ENCODE measurements at regions not wholly inside any gene's neighbourhood (a gene's known extent, or its start where the extent isn't known, plus 50 kb on each side); places are given as distances from the start of the nearest gene placed in this dataset.

GRCh38 chr9:21685502-21685901, 116.9 kb upstream of the MTAP start:
- no peak overlapping the region for H3K27ac ChIP-seq
- TF ChIP-seq, protein P1, sequence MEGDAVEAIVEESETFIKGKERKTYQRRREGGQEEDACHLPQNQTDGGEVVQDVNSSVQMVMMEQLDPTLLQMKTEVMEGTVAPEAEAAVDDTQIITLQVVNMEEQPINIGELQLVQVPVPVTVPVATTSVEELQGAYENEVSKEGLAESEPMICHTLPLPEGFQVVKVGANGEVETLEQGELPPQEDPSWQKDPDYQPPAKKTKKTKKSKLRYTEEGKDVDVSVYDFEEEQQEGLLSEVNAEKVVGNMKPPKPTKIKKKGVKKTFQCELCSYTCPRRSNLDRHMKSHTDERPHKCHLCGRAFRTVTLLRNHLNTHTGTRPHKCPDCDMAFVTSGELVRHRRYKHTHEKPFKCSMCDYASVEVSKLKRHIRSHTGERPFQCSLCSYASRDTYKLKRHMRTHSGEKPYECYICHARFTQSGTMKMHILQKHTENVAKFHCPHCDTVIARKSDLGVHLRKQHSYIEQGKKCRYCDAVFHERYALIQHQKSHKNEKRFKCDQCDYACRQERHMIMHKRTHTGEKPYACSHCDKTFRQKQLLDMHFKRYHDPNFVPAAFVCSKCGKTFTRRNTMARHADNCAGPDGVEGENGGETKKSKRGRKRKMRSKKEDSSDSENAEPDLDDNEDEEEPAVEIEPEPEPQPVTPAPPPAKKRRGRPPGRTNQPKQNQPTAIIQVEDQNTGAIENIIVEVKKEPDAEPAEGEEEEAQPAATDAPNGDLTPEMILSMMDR (conservative IDR thresholded peaks at IDR 0.05): no peak
- no peak for TF ChIP-seq ZFX (IDR thresholded peaks at IDR 0.05)

DNA sequence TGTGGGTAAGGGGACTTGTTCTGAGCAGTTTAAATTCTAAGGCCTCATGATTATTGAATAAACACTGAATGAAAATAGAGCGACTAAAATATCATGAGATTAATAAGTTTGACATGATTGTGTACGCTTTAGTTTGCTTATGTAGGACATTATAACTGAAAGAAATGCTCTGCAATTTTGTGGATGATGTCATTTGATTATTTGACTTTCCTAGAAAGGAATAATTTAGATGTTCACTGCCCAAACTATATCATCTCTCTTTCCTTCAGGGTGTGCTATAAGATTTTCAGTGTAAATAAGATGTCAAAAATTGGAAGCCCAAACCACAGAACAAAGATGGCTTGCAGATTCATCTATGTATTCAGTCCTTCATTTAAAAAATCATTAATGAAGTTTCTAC, 115.7 kb upstream of the MTAP start:
- TF ChIP-seq ZFX (IDR thresholded peaks at IDR 0.05): no peak
- TF ChIP-seq, protein P1 (conservative IDR thresholded peaks at IDR 0.05): no peak
- no peak overlapping the region for H3K27ac ChIP-seq

DNA sequence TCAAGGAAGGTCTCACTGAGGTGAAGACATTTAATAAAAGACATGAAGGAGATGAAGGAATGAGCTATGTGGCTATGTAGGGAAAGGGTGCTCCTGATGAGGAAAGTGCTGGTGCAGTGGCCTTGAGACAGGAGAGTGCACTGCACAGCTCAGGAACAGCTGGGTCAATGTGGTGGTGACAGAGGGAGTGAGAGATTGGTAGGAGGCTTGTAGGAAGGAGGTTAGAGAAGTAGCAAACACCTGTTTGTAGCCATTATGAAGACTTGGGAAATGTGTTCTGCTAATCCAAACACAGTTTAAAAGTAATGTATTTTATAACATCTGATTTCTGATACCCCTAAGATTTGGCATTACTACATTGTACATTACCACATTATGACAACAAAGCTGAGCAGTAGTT, 115.1 kb upstream of the MTAP start:
- no peak overlapping the region for H3K27ac ChIP-seq
- TF ChIP-seq, protein P1 (conservative IDR thresholded peaks at IDR 0.05): no peak
- TF ChIP-seq ZFX (IDR thresholded peaks at IDR 0.05): no peak

DNA sequence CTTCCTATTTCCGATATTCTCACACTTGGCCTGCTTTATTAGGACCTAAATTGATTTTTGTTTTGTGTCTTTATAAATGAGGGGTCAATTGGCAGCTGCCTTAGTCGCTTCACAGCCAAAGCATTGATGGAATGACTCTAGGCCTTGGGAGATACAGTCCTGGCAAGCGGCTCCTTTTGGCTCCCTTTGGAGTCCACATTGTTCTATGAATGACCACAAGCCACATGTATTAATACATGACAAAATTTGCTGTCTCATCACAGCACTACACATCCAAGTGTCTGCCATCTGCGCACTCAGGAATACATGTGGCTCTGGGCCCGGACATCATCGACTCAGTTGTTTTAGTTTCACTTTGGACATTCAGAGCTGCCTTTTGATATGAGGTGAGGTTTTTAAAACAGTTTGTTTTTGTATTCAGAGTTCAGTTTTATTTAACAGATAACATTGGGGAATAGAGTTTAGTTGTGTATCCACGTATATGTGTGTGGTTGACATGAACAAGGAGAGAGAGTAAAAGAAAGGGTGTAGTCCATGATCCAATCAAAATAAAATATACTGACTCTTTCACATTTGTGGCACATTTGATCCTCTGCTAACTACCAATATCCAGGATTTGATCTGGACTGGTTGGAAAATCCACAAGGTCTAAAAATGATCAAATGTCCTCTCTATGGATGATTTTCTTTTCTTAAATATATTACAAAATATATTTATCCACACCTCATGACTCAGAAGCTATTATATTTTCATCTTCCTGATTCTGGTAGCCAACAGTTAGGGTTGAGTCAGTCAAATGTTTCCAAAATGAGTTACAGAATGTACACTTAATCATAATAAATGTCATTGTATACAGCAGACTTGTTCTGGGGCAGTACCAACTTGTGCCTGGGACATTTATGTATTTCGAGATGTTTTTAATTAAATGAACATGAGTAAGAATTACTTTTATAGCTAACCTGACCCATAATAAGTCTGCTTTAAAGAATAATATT, 114.0 kb upstream of the MTAP start:
- no peak for TF ChIP-seq ZFX (IDR thresholded peaks at IDR 0.05)
- TF ChIP-seq, protein P1 (conservative IDR thresholded peaks at IDR 0.05): no peak
- no peak overlapping the region for H3K27ac ChIP-seq

- TF ChIP-seq, protein P1 (conservative IDR thresholded peaks at IDR 0.05): no peak
- TF ChIP-seq ZFX (IDR thresholded peaks at IDR 0.05): no peak
- no peak overlapping the region for H3K27ac ChIP-seq
Observed at GRCh38 chr9:21689854-21690253, 112.6 kb upstream of the MTAP start.

DNA sequence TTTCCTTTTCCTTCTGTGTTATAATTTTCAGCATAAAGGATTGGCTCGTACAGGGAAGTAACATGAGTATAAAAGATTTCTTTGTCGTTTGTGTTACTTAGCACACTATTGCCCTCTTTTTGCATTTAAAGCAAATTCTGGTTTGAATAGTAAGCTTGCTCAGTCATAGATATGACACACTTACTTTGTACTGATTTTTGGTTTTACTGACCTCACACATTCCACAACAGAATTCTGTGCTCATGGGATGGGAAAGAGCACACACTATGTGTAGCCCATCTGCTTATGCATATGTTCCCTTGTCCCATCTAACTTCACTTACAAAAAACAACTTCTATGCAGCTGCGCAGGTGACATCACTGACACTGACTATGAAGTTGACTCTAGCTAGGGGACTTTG, 111.9 kb upstream of the MTAP start:
- H3K27ac ChIP-seq: no peak overlapping the region
- TF ChIP-seq, protein P1 (conservative IDR thresholded peaks at IDR 0.05): no peak
- no peak for TF ChIP-seq ZFX (IDR thresholded peaks at IDR 0.05)

- TF ChIP-seq, protein P1 (conservative IDR thresholded peaks at IDR 0.05): no peak
- no peak for TF ChIP-seq ZFX (IDR thresholded peaks at IDR 0.05)
- H3K27ac ChIP-seq: no peak overlapping the region
Observed at GRCh38 chr9:21692390-21692789, 110.0 kb upstream of the MTAP start.
